ENCODE measurements at regions not wholly inside any gene's neighbourhood (a gene's known extent, or its start where the extent isn't known, plus 50 kb on each side); places are given as distances from the start of the nearest gene placed in this dataset.

GRCh38 chr4:10741961-10742699 is 57.6 kb upstream of the CLNK start:
- no peak for TF ChIP-seq CTCF (IDR thresholded peaks at IDR 0.05)
- no peak for TF ChIP-seq POLR2A (IDR thresholded peaks at IDR 0.05)
